ENCODE measurements at regions not wholly inside any gene's neighbourhood (a gene's known extent, or its start where the extent isn't known, plus 50 kb on each side); places are given as distances from the start of the nearest gene placed in this dataset.

DNA sequence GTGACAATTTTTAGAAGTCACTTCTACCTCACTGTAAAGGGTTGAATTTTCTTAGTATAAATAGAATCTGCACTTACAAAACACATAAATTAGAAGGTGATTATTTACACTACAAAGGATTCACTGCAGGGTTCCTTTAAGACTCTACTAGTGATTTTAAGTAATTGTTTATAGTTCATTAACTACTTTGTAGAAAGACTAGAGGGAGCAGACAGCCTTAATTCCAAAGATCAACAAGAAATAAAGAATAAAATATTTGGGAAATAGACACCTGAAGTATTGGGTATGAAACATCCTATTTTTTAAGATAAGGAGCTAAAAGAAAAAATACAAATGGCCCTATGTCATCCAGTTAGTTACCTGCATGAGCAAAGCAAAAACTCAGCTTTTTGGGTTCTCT is 360.5 kb upstream of the ALCAM start:
- H3K9me1 ChIP-seq (ENCODE audit: control insufficient read depth, extremely low read depth, insufficient read depth, low read length), result no peaks in the 10 kb centered on the region
- H4K20me1 ChIP-seq (ENCODE audit: control insufficient read depth, extremely low read depth, insufficient read depth, low read length), result no peaks in the 10 kb centered on the region
- H3K4me3 ChIP-seq (ENCODE audit: control insufficient read depth in 2 of 3, extremely low read depth in 1 of 3, insufficient read depth in 2 of 3, low read depth in 1 of 3, low read length in 3 of 3), result no peak overlapping the region
- no peaks in the 10 kb centered on the region for H3K36me3 ChIP-seq (ENCODE audit: control insufficient read depth in 2 of 2, extremely low read depth in 1 of 2, insufficient read depth in 2 of 2, low read length in 2 of 2)
- H3K4me1 ChIP-seq (ENCODE audit: control insufficient read depth, extremely low read depth, insufficient read depth, low read length), result no peaks in the 10 kb centered on the region
- dilution Hi-C loops (cut with MboI; ENCODE audit: extremely low pct_ligation_motif_present, low sequenced_read_pairs), result no loop called here
- no peak for FAIRE-seq
- no peak overlapping the region for H3K9ac ChIP-seq (ENCODE audit: control insufficient read depth, extremely low read depth, insufficient read depth, low read length)
- H2AFZ ChIP-seq (ENCODE audit: control insufficient read depth, low read length), result no peak overlapping the region
- no peaks in the 10 kb centered on the region for H3K79me2 ChIP-seq (ENCODE audit: control insufficient read depth, insufficient read depth, low read length)
- TF ChIP-seq CTCF (optimal IDR thresholded peaks at IDR 0.05 in 1 of 3, IDR thresholded peaks at IDR 0.05 in 1 of 3, conservative IDR thresholded peaks at IDR 0.05 in 1 of 3; ENCODE audit: extremely low read depth in 1 of 3, insufficient read depth in 2 of 3, low read length in 3 of 3) (no peak), EZH2 (IDR thresholded peaks at IDR 0.05; ENCODE audit: low read length) (no peak)
- H3K4me2 ChIP-seq (ENCODE audit: control insufficient read depth, extremely low read depth, insufficient read depth, low read depth, low read length), result no peak overlapping the region
- H3K27ac ChIP-seq (ENCODE audit: control insufficient read depth, insufficient read depth, low read length), result no peak overlapping the region
- no peak for DNase-seq (ENCODE audit: low read depth, low spot score)
- no peaks in the 10 kb centered on the region for H3K27me3 ChIP-seq (ENCODE audit: control insufficient read depth, extremely low read depth, insufficient read depth, low read length)
- no peaks in the 10 kb centered on the region for H3K9me3 ChIP-seq (ENCODE audit: control insufficient read depth, low read depth, low read length)

DNA sequence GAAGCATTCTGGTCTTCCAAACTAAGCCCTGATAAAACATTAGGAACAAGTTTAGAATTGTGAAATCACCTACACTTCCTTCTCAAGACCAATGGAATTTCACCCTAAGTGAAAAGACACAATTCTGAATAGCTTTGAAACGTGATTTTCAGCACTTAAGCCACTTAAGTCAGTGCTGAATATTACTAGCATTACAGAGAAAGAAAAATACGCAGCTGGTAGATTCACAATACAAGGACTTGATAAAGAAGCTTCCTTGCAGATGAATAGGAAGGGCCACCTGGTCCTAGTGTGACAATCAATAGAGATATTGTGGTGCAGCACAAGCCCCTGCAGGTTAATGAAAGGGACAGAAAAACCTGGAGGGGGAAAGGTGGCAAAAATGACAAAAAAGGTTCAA is 353.1 kb upstream of the ALCAM start:
- no peaks in the 10 kb centered on the region for H3K27me3 ChIP-seq (ENCODE audit: control insufficient read depth, extremely low read depth, insufficient read depth, low read length)
- H3K27ac ChIP-seq (ENCODE audit: control insufficient read depth, insufficient read depth, low read length), result no peak overlapping the region
- no peak overlapping the region for H3K9ac ChIP-seq (ENCODE audit: control insufficient read depth, extremely low read depth, insufficient read depth, low read length)
- no peaks in the 10 kb centered on the region for H3K9me3 ChIP-seq (ENCODE audit: control insufficient read depth, low read depth, low read length)
- no peaks in the 10 kb centered on the region for H3K9me1 ChIP-seq (ENCODE audit: control insufficient read depth, extremely low read depth, insufficient read depth, low read length)
- TF ChIP-seq EZH2 (IDR thresholded peaks at IDR 0.05; ENCODE audit: low read length), result no peak
- TF ChIP-seq CTCF (optimal IDR thresholded peaks at IDR 0.05 in 1 of 3, IDR thresholded peaks at IDR 0.05 in 1 of 3, conservative IDR thresholded peaks at IDR 0.05 in 1 of 3; ENCODE audit: extremely low read depth in 1 of 3, insufficient read depth in 2 of 3, low read length in 3 of 3), result no peak
- H3K36me3 ChIP-seq (ENCODE audit: control insufficient read depth in 2 of 2, extremely low read depth in 1 of 2, insufficient read depth in 2 of 2, low read length in 2 of 2), result no peaks in the 10 kb centered on the region
- H3K79me2 ChIP-seq (ENCODE audit: control insufficient read depth, insufficient read depth, low read length), result no peaks in the 10 kb centered on the region
- DNase-seq (ENCODE audit: low read depth, low spot score) (no peak), FAIRE-seq (no peak)
- H3K4me1 ChIP-seq (ENCODE audit: control insufficient read depth, extremely low read depth, insufficient read depth, low read length), result no peaks in the 10 kb centered on the region
- H3K4me2 ChIP-seq (ENCODE audit: control insufficient read depth, extremely low read depth, insufficient read depth, low read depth, low read length), result no peak overlapping the region
- dilution Hi-C loops (cut with MboI; ENCODE audit: extremely low pct_ligation_motif_present, low sequenced_read_pairs), result no loop called here
- H2AFZ ChIP-seq (ENCODE audit: control insufficient read depth, low read length), result no peak overlapping the region
- no peak overlapping the region for H3K4me3 ChIP-seq (ENCODE audit: control insufficient read depth in 2 of 3, extremely low read depth in 1 of 3, insufficient read depth in 2 of 3, low read depth in 1 of 3, low read length in 3 of 3)
- no peaks in the 10 kb centered on the region for H4K20me1 ChIP-seq (ENCODE audit: control insufficient read depth, extremely low read depth, insufficient read depth, low read length)
